HepG2 (cell line): ENCODE measurements at regions not wholly inside any gene's neighbourhood (a gene's known extent, or its start where the extent isn't known, plus 50 kb on each side); places are given as distances from the start of the nearest gene placed in this dataset.
A peak's percentile ranks its signal among the peaks of the same experiment; 100 is the strongest.

ENCODE experiments used
- ARID5B ChIP-seq: IDR thresholded peaks from 2 replicates; pipeline ENCODE4 v1.4.0; 2020; ENCODE audit warnings: mild to moderate bottlenecking, missing genetic modification reagents
- ATF3 ChIP-seq: sonication (generic); formaldehyde crosslinking; IDR thresholded peaks from 2 replicates; pipeline ENCODE4 v1.4.0; 2020; ENCODE audit warnings: missing genetic modification reagents
- BRD4 ChIP-seq: sonication (generic); formaldehyde crosslinking; IDR thresholded peaks from 2 replicates; pipeline ENCODE4 v1.4.0; 2020; ENCODE audit warnings: missing genetic modification reagents
- CCAR2 ChIP-seq: fragments of 200-400 bp; formaldehyde crosslinking; optimal IDR thresholded peaks from 2 replicates; pipeline ENCODE3; 2018; ENCODE audit warnings: low read depth, mild to moderate bottlenecking, low read length, moderate library complexity
- EEA1 ChIP-seq: sonication (generic); formaldehyde crosslinking; IDR thresholded peaks from 2 replicates; pipeline ENCODE4 v1.5.1; 2020; ENCODE audit warnings: mild to moderate bottlenecking, missing genetic modification reagents, borderline replicate concordance
- FOXK1 ChIP-seq: sonication (generic); formaldehyde crosslinking; IDR thresholded peaks from 2 replicates; pipeline ENCODE4 v1.4.0; 2020; ENCODE audit warnings: low read depth, missing genetic modification reagents, borderline replicate concordance
- MLXIP ChIP-seq: sonication (generic); formaldehyde crosslinking; IDR thresholded peaks from 2 replicates; pipeline ENCODE4 v1.9.0; 2021; ENCODE audit warnings: missing genetic modification reagents, borderline replicate concordance
- PLRG1 ChIP-seq: fragments of 450-650 bp; conservative IDR thresholded peaks from 2 replicates; pipeline ENCODE4 v1.6.1; 2016
- REXO4 ChIP-seq: sonication (generic); formaldehyde crosslinking; IDR thresholded peaks from 2 replicates; pipeline ENCODE4 v1.8.0; 2022; ENCODE audit warnings: missing genetic modification reagents, mild to moderate bottlenecking, borderline replicate concordance
- RFX5 ChIP-seq: IDR thresholded peaks from 2 replicates; pipeline ENCODE4 v1.6.1; 2011; ENCODE audit warnings: low read depth, low read length, improper control_type of control experiment
- RORA ChIP-seq: sonication (generic); formaldehyde crosslinking; IDR thresholded peaks from 2 replicates; pipeline ENCODE4 v1.5.0; 2020; ENCODE audit warnings: mild to moderate bottlenecking, missing genetic modification reagents, moderate library complexity
- SMARCE1 ChIP-seq: fragments of 450-650 bp; IDR thresholded peaks from 2 replicates; pipeline ENCODE4 v1.6.1; 2017; ENCODE audit warnings: borderline replicate concordance
- SMC3 ChIP-seq: IDR thresholded peaks from 2 replicates; pipeline ENCODE4 v1.6.1; 2011; ENCODE audit warnings: low read length, improper control_type of control experiment
- TARDBP ChIP-seq: sonication (generic); formaldehyde crosslinking; IDR thresholded peaks from 2 replicates; pipeline ENCODE4 v1.8.0; 2022; ENCODE audit warnings: mild to moderate bottlenecking, missing genetic modification reagents
- THAP11 ChIP-seq: IDR thresholded peaks from 2 replicates; pipeline ENCODE4 v1.6.1; 2016; ENCODE audit warnings: missing biosample characterization, missing genetic modification reagents
- ZBTB7B ChIP-seq: sonication (generic); formaldehyde crosslinking; IDR thresholded peaks from 2 replicates; pipeline ENCODE4 v1.4.0; 2020; ENCODE audit warnings: missing genetic modification reagents
- ZNF101 ChIP-seq: sonication (generic); formaldehyde crosslinking; IDR thresholded peaks from 2 replicates; pipeline ENCODE4 v1.4.0; 2020; ENCODE audit warnings: mild to moderate bottlenecking, low read depth, missing genetic modification reagents, borderline replicate concordance
- ZNF326 ChIP-seq: sonication (generic); formaldehyde crosslinking; IDR thresholded peaks from 2 replicates; pipeline ENCODE4 v1.4.0; 2020; ENCODE audit warnings: missing genetic modification reagents, borderline replicate concordance
- ZNF343 ChIP-seq: sonication (generic); formaldehyde crosslinking; IDR thresholded peaks from 2 replicates; pipeline ENCODE4 v1.4.0; 2020; ENCODE audit warnings: mild to moderate bottlenecking, missing genetic modification reagents
- ZNF639 ChIP-seq: conservative IDR thresholded peaks from 2 replicates; pipeline ENCODE4 v1.6.1; 2018; ENCODE audit warnings: missing genetic modification reagents
- ZNF772 ChIP-seq: sonication (generic); formaldehyde crosslinking; IDR thresholded peaks from 2 replicates; pipeline ENCODE4 v1.5.0; 2020; ENCODE audit warnings: mild to moderate bottlenecking, missing genetic modification reagents
- ZSCAN20 ChIP-seq: sonication (generic); formaldehyde crosslinking; IDR thresholded peaks from 2 replicates; pipeline ENCODE4 v1.4.0; 2020; ENCODE audit warnings: missing genetic modification reagents, mild to moderate bottlenecking, borderline replicate concordance
- ZZZ3 ChIP-seq: sonication (generic); formaldehyde crosslinking; IDR thresholded peaks from 2 replicates; pipeline ENCODE4 v1.4.0; 2020; ENCODE audit warnings: missing genetic modification reagents, mild to moderate bottlenecking, borderline replicate concordance

- TF ChIP-seq RORA (CRISPR knock-in tag): no peak
- no peak for TF ChIP-seq MLXIP
- TF ChIP-seq PLRG1: no peak
- no peak for TF ChIP-seq ZNF772
- no peak for TF ChIP-seq ZNF326 (CRISPR knock-in tag)
- peak; percentile 72 for TF ChIP-seq FOXK1
- no peak for TF ChIP-seq REXO4
- TF ChIP-seq SMC3: no peak
- TF ChIP-seq ZBTB7B (CRISPR knock-in tag): peak; percentile 87; the same call in 1 of the 2 replicates
- peak; percentile 14; the same call in 1 of the 2 replicates for TF ChIP-seq ZSCAN20
- no peak for TF ChIP-seq BRD4
- TF ChIP-seq RFX5: no peak
- no peak for TF ChIP-seq ZZZ3 (CRISPR knock-in tag)
- TF ChIP-seq SMARCE1: no peak
- peak; percentile 54; the same call in 1 of the 2 replicates for TF ChIP-seq TARDBP
- TF ChIP-seq EEA1 (CRISPR knock-in tag): no peak
- TF ChIP-seq ARID5B (CRISPR knock-in tag): peak; percentile 94
- no peak for TF ChIP-seq CCAR2
- TF ChIP-seq ATF3 (CRISPR knock-in tag): no peak
- TF ChIP-seq ZNF343 (CRISPR knock-in tag): no peak
- no peak; the same call in 1 of the 2 replicates for TF ChIP-seq ZNF639 (CRISPR knock-in tag)
- TF ChIP-seq THAP11 (CRISPR knock-in tag): peak; percentile 49
- no peak for TF ChIP-seq ZNF101 (CRISPR knock-in tag)
Observed at GRCh38 chr20:53829724-53830521, 236.3 kb upstream of the ZNF217 start (continued).
